K562 (cell line): ENCODE measurements at regions not wholly inside any gene's neighbourhood (a gene's known extent, or its start where the extent isn't known, plus 50 kb on each side); places are given as distances from the start of the nearest gene placed in this dataset.

Source experiments
- ARHGAP35 ChIP-seq: fragments of 450-650 bp; IDR thresholded peaks from 2 replicates; pipeline ENCODE4 v1.6.1; 2018; ENCODE audit not compliant: partially characterized antibody
- SIN3A ChIP-seq, 2 experiments: fragments of 150-350 bp in 1 of 2; IDR thresholded peaks; 2 replicates each; pipeline ENCODE4 v1.6.1; 2011 to 2016; ENCODE audit warnings: borderline replicate concordance in 2 of 2, low read depth in 2 of 2, low read length in 2 of 2, mild to moderate bottlenecking in 2 of 2, moderate library complexity in 2 of 2; ENCODE audit not compliant: control insufficient read depth in 1 of 2
- SMARCA4 ChIP-seq: fragments of 450-650 bp; IDR thresholded peaks from 2 replicates; pipeline ENCODE4 v1.6.1; 2016
- TF ChIP-seq, protein P1 (sequence below): sonication (generic); formaldehyde crosslinking; IDR thresholded peaks from 2 replicates; pipeline ENCODE4 v1.8.1; 2023; ENCODE audit warnings: mild to moderate bottlenecking, missing genetic modification reagents
- TF ChIP-seq, protein P2 (sequence below), 2 experiments: fragments of 450-650 bp in 1 of 2; sonication (generic) in 1 of 2; formaldehyde crosslinking in 1 of 2; IDR thresholded peaks in 1 of 2; conservative IDR thresholded peaks in 1 of 2; 2 replicates each; pipeline versions ENCODE4 v1.6.1 to v1.8.1; 2016 to 2023; ENCODE audit warnings: mild to moderate bottlenecking in 2 of 2, moderate library complexity in 2 of 2, inconsistent platforms in 1 of 2, missing genetic modification reagents in 1 of 2
- TF ChIP-seq, protein P3 (sequence below): fragments of 150-350 bp; IDR thresholded peaks from 2 replicates; pipeline ENCODE4 v1.6.1; 2014; ENCODE audit warnings: low read depth, mild to moderate bottlenecking, low read length, borderline replicate concordance

DNA sequence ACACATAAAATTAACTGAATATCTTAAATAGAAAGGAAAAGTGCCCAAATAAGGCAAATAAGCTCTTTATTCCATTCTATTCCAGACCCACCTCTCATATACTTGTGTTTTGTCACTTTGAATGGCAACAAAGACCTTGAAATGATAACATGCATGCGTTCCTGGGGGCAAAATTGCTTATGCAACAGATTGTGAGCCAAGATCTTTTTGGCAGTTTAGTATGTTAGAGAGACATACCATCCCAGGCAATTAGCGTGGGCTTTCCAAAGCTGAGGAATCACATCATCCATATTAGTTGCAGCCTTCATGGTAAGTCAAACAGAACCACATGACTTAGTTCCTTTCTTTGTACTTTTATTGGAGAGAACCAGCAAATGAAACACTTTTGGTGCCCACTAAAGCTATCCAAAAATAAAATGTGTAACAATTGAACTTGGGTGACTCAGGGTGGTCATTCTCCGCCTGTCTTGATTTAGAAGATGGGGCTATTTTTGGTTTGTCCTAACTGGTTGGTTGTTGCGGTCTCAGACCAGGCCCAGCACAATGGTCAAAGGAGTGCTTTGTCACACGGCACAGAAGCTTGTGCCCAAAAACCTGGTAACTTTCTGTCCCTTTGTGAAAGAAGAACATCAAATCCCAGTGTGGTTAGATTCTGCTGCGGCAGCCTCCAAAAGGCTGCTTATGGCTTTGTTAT lies 68.7 kb upstream of the ATF3 start:
- TF ChIP-seq, protein P1, sequence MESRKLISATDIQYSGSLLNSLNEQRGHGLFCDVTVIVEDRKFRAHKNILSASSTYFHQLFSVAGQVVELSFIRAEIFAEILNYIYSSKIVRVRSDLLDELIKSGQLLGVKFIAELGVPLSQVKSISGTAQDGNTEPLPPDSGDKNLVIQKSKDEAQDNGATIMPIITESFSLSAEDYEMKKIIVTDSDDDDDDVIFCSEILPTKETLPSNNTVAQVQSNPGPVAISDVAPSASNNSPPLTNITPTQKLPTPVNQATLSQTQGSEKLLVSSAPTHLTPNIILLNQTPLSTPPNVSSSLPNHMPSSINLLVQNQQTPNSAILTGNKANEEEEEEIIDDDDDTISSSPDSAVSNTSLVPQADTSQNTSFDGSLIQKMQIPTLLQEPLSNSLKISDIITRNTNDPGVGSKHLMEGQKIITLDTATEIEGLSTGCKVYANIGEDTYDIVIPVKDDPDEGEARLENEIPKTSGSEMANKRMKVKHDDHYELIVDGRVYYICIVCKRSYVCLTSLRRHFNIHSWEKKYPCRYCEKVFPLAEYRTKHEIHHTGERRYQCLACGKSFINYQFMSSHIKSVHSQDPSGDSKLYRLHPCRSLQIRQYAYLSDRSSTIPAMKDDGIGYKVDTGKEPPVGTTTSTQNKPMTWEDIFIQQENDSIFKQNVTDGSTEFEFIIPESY (CRISPR knock-in tag) = no peak
- TF ChIP-seq, protein P2, sequence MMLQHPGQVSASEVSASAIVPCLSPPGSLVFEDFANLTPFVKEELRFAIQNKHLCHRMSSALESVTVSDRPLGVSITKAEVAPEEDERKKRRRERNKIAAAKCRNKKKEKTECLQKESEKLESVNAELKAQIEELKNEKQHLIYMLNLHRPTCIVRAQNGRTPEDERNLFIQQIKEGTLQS (IDR thresholded peaks at IDR 0.05) = no peak
- TF ChIP-seq, protein P2 (CRISPR knock-in tag; conservative IDR thresholded peaks at IDR 0.05) = no peak
- no peak for TF ChIP-seq SIN3A (IDR thresholded peaks at IDR 0.05; ENCODE audit: borderline replicate concordance in 2 of 2, control insufficient read depth in 1 of 2, low read depth in 2 of 2, low read length in 2 of 2)
- TF ChIP-seq SMARCA4 = no peak
- TF ChIP-seq, protein P3, sequence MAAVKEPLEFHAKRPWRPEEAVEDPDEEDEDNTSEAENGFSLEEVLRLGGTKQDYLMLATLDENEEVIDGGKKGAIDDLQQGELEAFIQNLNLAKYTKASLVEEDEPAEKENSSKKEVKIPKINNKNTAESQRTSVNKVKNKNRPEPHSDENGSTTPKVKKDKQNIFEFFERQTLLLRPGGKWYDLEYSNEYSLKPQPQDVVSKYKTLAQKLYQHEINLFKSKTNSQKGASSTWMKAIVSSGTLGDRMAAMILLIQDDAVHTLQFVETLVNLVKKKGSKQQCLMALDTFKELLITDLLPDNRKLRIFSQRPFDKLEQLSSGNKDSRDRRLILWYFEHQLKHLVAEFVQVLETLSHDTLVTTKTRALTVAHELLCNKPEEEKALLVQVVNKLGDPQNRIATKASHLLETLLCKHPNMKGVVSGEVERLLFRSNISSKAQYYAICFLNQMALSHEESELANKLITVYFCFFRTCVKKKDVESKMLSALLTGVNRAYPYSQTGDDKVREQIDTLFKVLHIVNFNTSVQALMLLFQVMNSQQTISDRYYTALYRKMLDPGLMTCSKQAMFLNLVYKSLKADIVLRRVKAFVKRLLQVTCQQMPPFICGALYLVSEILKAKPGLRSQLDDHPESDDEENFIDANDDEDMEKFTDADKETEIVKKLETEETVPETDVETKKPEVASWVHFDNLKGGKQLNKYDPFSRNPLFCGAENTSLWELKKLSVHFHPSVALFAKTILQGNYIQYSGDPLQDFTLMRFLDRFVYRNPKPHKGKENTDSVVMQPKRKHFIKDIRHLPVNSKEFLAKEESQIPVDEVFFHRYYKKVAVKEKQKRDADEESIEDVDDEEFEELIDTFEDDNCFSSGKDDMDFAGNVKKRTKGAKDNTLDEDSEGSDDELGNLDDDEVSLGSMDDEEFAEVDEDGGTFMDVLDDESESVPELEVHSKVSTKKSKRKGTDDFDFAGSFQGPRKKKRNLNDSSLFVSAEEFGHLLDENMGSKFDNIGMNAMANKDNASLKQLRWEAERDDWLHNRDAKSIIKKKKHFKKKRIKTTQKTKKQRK = no peak
- TF ChIP-seq ARHGAP35 = no peak
